ENCODE measurements at regions not wholly inside any gene's neighbourhood (a gene's known extent, or its start where the extent isn't known, plus 50 kb on each side); places are given as distances from the start of the nearest gene placed in this dataset.
"Not testable (repeated sequence)": the region's sequence is repeated elsewhere in the genome, so short reads cannot be mapped to it uniquely, and the experiment has no call there.

GRCh38 chr1:114269539-114269938 is 115.9 kb upstream of the SYT6 start:
- DNase-seq (ENCODE audit: low spot score) = no peak

DNA sequence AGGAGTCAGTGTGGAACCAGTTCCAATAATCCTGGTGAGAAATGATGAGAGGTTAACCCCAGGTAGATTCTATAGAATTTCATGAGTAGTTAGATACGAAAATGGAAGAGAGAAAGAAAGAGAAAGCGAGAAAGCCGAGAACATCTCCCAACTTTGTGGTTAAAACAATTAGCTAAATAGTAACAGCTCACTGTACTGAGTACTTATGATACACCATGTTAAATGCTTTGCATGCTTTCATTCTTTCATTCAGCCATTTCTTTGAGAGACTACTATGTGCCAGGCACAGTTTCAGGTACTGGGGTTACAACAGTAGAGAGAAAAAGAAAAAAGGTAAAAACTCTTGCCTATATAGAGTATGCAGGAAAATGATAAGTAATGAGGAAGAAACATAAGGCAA is 109.7 kb upstream of the SYT6 start:
- no peak for DNase-seq (ENCODE audit: low spot score)

GRCh38 chr1:114262337-114262736 is 108.7 kb upstream of the SYT6 start:
- DNase-seq (ENCODE audit: low spot score) = no peak

- no peak for DNase-seq (ENCODE audit: low spot score)
Observed at GRCh38 chr1:114260805-114261484, 107.3 kb upstream of the SYT6 start.

DNA sequence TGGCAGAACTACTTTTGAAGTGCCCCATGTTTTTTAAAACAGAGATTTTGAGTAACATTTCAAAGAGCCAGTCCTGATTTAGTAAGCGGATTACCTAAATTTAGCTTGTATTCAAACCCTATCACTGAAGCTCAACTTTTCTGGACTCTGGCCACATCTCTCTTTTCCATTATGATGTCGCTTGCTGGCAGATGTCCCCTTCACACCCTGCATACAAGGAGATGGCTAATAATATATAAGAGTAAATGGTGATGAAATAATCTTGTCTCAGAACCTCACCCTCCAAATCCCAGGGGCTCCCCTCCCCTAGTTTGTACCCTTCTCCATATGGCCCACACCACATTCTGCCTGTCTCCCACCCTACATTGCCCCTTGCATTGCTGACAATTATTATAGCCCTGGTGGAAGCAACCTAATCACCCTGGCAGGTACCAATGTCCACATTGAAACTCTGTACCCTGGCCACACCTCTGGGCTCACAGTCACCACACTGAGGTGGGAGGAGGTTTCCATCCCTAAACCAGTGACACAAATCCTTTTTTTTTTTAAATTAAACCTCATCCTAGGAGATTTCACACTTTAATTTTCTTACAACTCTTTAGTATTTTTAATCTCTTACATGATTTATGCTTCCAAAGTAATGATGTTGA is 106.0 kb upstream of the SYT6 start:
- peak; percentile 51 for DNase-seq (ENCODE audit: low spot score)

DNA sequence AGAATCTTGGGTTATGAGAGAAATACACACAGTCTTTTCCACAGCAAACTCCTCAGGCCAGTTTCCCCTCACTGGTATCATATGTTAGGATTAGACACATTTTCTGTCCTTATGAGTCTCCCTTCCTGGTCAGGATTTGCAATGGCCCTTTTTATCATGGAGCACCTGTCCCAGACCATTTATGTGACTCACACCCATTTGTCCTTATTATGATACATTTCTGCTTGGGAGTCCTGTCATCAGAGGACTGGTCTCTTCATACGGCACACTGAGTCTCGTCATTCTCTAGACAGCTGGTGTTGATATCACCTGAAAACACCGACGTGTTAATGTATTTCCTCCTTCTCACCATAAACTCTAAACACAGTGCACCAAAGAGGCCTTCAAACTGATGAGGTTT is 105.0 kb upstream of the SYT6 start:
- DNase-seq (ENCODE audit: low spot score) = no peak

- no peak for DNase-seq (ENCODE audit: low spot score)
Observed at GRCh38 chr1:114258074-114258473, 104.4 kb upstream of the SYT6 start.

DNA sequence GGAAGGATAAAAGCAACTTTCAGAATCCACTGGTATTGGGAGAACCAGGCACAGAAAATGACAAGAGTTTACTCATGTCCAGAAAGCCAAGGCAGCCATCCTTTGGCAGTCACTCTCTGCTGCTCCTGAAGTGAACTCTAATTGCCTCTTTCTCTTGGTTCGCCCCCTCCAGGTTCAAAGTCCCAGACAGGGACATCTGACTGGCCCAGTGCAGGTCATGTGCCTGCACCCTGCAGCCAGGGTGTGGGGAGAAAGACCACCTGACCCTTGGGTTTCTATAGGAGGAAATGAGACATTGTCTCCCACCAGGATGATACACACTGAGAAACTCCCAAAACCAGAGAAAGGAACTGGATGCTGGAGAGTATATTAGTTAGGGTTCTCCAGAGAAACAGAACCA is 103.9 kb upstream of the SYT6 start:
- no peak for DNase-seq (ENCODE audit: low spot score)

GRCh38 chr1:114253900-114254299 is 100.2 kb upstream of the SYT6 start:
- DNase-seq (ENCODE audit: low spot score) = no peak

DNA sequence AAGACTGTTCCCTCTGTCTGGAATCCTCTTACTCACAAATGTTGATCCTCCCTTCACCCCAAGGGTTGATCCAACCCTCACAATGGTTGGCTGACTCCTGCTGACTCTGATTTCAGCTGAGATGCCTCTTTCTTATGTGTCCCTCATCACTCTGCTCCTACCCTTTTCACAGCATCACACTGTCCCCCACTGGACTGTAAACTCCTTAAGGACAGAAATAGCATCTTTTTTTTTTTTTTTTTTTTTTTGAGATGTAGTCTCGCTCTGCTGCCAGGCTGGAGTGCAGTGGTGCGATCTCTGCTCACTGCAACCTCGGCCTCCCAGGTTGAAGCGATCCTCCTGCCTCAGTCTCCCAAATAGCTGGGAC is 97.9 kb upstream of the SYT6 start:
- no peak for DNase-seq (ENCODE audit: low spot score)

- no peak for DNase-seq (ENCODE audit: low spot score)
Observed at GRCh38 chr1:114250683-114251572, 97.3 kb upstream of the SYT6 start.

DNA sequence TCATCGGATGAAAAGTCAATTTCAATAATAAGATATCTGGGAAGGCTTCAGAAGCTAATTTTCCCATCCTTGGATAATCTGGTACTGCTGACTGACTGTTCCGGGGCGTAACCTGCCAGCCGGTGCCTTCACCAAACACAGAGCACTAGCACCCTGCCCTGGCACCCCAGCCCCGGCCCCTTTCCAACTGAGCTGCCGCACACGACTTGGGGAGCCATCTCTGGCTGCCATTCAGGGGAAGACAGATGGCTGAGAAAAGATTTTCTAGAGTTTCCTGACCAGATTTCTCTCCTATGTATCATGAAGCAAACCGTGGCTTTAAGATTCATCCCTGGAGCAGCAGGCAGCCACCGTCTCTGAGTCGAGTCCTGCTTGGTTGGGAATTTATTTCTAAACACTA is 96.0 kb upstream of the SYT6 start:
- DNase-seq (ENCODE audit: low spot score) = no peak

DNA sequence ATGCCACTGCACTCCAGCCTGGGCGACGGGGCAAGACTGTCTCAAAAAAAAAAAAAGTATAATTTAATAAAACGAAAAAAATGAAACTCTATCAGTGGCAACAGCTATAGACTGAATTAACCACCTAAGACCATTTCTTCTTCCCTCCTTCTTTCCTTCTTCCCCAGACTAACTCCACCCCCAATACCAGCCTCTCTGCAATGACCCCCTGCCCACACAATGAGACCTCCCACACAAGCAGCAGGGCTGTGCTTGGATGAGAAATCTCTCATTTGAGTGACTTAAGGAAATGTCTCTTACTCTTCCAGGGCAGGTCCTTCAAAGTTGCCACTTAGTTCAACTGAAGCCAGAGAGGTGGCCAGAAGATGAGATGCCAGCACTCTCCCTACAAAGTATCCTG is 94.5 kb upstream of the SYT6 start:
- no peak for DNase-seq (ENCODE audit: low spot score)

DNA sequence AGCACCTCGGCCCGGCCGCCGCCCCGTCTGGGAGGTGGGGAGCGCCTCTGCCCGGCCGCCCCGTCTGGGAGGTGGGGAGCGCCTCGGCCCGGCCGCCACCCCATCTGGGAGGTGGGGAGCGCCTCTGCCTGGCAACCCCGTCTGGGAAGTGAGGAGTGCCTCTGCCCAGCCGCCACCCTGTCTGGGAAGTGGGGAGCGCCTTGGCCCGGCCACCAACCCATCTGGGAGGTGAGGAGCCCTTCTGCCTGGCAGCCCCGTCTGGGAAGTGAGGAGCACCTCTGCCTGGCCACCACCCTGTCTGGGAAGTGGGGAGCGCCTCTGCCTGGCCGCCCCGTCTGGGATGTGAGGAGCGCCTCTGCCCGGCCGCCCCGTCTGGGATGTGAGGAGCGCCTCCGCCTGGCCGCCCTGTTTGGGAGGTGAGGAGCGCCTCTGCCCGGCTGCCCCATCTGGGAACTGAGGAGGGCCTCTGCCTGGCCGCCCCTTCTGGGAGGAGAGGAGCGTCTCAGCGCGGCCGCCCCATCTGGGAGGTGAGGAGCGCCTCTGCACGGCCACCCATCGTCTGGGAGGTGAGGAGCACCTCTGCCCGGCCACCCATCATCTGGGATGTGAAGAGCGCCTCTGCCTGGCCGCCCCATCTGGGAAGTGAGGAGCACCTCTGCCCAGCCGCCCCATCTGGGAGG is 89.0 kb upstream of the SYT6 start:
- DNase-seq (ENCODE audit: low spot score) = not testable (repeated sequence)

DNA sequence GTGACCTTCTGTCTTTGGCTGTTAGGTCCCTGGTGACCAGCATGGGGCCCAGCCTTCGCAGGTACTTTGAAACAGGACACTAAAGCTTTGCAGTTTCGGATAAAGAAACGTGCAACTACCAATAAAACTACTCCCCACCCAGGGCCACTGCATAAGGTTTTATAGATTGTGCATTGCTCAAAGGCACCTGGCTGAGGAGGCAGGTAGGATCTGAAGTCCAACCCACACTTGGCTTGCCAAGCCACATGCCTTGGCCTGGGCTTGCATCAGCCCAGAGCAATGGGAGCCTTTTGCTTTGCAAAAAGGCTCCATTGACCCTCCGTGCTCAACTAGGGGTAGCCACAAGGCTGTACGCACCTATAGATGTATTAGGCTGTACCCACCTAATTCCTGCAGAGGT is 84.4 kb upstream of the SYT6 start:
- no peak for DNase-seq (ENCODE audit: low spot score)

DNA sequence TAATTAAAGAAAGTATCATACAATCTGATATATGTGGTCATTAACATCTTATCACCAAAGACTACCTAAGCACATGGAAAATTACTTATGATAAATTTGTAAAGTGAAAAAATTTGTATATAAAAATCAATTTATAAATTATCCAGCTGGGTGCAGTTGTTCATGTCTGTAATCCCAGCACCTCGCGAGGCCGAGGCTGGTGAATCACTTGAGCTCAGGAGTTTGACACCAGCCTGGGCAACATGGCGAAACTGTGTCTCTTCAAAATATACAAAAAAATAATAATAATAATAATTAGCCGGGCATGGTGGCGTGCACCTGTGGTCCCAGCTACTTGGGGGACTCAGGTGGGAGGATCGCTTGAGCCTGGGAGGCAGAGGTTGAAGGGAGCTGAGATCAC is 82.8 kb upstream of the SYT6 start:
- no peak for DNase-seq (ENCODE audit: low spot score)

GRCh38 chr1:114235960-114236359 is 82.3 kb upstream of the SYT6 start:
- no peak for DNase-seq (ENCODE audit: low spot score)

DNA sequence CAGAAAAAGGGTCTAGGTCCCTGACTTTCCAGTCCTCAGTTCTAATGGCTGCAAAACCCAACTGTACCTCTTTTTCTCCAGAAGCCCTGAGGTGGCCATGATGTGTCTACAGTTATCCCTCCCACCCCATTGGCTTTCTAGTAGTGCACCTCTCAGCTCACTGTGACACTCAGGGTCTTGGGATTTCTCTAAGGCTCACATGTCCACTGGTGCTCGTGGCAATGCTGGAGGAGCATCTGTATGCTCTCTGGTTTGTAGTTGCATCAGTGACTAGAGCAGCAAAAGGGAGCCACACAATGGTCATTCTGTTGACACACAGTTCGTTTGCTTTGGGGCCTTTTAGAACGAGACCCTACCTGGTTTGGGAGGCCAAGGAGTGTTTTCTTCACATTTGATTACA is 81.6 kb upstream of the SYT6 start:
- no peak for DNase-seq (ENCODE audit: low spot score)

DNA sequence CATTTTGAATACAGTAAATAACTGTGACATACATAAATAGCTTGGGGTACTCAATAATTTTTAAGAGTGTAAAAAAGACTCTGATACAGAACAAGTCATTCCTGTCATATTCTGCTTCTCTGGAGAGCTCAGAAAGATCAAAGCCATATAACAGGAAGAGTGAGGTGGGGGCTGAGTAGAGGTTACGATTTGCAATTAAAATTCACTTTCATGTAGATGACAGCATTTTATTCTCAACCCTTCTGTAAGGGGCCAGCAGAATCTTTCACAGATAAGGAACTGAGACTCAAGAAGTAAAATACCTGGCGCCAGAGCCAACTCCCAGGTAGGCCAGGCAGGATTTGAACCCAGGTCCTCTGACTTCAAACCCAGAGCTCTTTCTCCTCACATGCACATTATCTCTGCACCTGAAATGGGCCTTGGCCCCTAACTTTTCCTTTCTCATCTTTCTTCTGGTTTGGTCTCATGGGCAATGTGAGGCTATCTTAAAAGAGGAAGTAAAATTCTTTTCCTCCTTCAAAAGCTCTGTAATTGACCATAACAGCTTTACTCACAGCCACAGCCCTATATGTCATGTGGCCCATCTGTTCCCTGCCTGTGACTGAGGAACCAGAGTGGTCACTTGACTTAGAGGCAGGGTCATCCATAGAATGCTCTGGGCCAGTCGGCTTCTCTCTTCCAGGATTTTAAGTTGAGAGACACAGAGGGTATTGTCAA is 80.9 kb upstream of the SYT6 start:
- DNase-seq (ENCODE audit: low spot score) = no peak

GRCh38 chr1:114232691-114233090 is 79.0 kb upstream of the SYT6 start:
- DNase-seq (ENCODE audit: low spot score) = no peak

GRCh38 chr1:114231301-114231700 is 77.6 kb upstream of the SYT6 start:
- no peak for DNase-seq (ENCODE audit: low spot score)

DNA sequence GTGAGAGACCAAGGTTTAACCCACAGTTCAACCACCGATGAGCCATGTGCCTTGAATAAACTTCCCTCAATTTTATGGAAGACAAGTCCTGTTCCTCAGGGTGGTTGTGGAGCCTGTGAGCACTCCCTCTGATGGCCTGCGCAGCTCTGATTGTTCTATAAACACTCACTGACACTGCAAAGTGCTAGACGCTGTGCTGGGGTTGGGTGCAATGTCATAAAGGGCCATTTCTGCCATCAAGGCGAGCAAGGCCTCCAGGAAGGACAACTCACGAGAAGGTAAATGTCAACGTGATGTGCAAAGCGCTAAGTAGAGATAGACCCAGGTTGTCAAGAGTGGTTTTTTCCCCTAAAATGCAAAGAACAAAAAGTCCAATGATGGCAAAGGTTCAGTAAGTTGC is 75.7 kb upstream of the SYT6 start:
- no peak for DNase-seq (ENCODE audit: low spot score)
